Heart left ventricle (tissue), 13 donors: ENCODE measurements at regions not wholly inside any gene's neighbourhood (a gene's known extent, or its start where the extent isn't known, plus 50 kb on each side); places are given as distances from the start of the nearest gene placed in this dataset.

Experiments used
- CTCF ChIP-seq, 12 donors: fragments of 200-600 bp; sonication (generic) in 4 of 12; IDR thresholded peaks; one replicate each; pipeline versions ENCODE4 v1.5.0 to v1.8.0; 2018 to 2022; ENCODE audit warnings: antibody characterized with exemption in 12 of 12, mild to moderate bottlenecking in 5 of 12
- POLR2A ChIP-seq, 2 donors: fragments of 450-650 bp; IDR thresholded peaks; one replicate each; pipeline ENCODE4 v1.6.1; 2017; ENCODE audit warnings: antibody characterized with exemption in 2 of 2, mild to moderate bottlenecking in 2 of 2, moderate library complexity in 2 of 2
- donor health status: ischemic (EF 13 %, LVEDD 7.1; RV severe dilation, severe dysfunction).
- donor health status: DM: no; HTN: yes; CAD: no.
- donor health status: DM: no; HTN: no; CAD: no.
- donor health status: ischemic (EF 25% LVEDD 6.9; RV normal size, moderate dysfunction).
- donor health status: ischemic (EF 25% LVEDD 5.7; RV mildly dilated, moderate dysfunction).
- donor health status: ischemic (EF 35%, LVEDD 5.7; RV mildly dilated, moderate dysfunction).
- donor health status: nonischemic (EF 11% LVEDD 7.7; RV severe dilation, severe dysfunction).
- donor health status: DM: yes; HTN: yes; CAD: no.
- donor health status: PGD.
- donor health status: ischemic (EF 29% LVEDD 5.4; RV normal size, mild dysfunction).
- donor health status: nonischemic (EF 23%, LVEDD 6.1; RV moderate dilation, normal function).

GRCh38 chr11:70024036-70024772 is 53.9 kb upstream of the ANO1 start:
- no peak for TF ChIP-seq CTCF (IDR thresholded peaks at IDR 0.05)
- TF ChIP-seq POLR2A (IDR thresholded peaks at IDR 0.05), result no peak
